Neural progenitor cell (in vitro differentiated cells): ENCODE measurements at regions not wholly inside any gene's neighbourhood (a gene's known extent, or its start where the extent isn't known, plus 50 kb on each side); places are given as distances from the start of the nearest gene placed in this dataset.

Experiments
- DNase-seq: peaks from one replicate; pipeline ENCODE4 v3.0.0-alpha.2; 2016; ENCODE audit warnings: low spot score
- H2AFZ ChIP-seq: fragments of 200-600 bp; sonication (generic); replicated peaks from 2 replicates; pipeline ENCODE4 v1.6.1; 2016; ENCODE audit warnings: antibody characterized with exemption
- H3F3A ChIP-seq: fragments of 200-600 bp; sonication (generic); 2 replicates; pipeline ENCODE4 v1.6.1; 2016; ENCODE audit warnings: antibody characterized with exemption, low read depth
- H3K27ac ChIP-seq: fragments of 200-600 bp; sonication (generic); 2 replicates; pipeline ENCODE4 v1.5.1; 2016; ENCODE audit warnings: mild to moderate bottlenecking
- H3K27me3 ChIP-seq: fragments of 200-600 bp; sonication (generic); 2 replicates; pipeline ENCODE4 v1.6.1; 2016; ENCODE audit warnings: mild to moderate bottlenecking, moderate library complexity
- H3K36me3 ChIP-seq: fragments of 200-600 bp; sonication (generic); 2 replicates; pipeline ENCODE4 v1.5.1; 2016
- H3K4me1 ChIP-seq: fragments of 200-600 bp; sonication (generic); 2 replicates; pipeline ENCODE4 v1.6.1; 2016; ENCODE audit warnings: mixed run types
- H3K4me2 ChIP-seq: fragments of 200-600 bp; sonication (generic); 2 replicates; pipeline ENCODE4 v1.6.1; 2016
- H3K4me3 ChIP-seq: fragments of 200-600 bp; sonication (generic); 2 replicates; pipeline ENCODE4 v1.5.1; 2016
- H3K79me2 ChIP-seq: fragments of 200-600 bp; sonication (generic); 2 replicates; pipeline ENCODE4 v1.6.1; 2016; ENCODE audit warnings: low read depth
- H3K9ac ChIP-seq: fragments of 200-600 bp; sonication (generic); 2 replicates; pipeline ENCODE4 v1.6.1; 2016
- H3K9me3 ChIP-seq: fragments of 200-600 bp; sonication (generic); 2 replicates; pipeline ENCODE4 v1.5.1; 2016; ENCODE audit warnings: low read depth
- H4K20me1 ChIP-seq: fragments of 200-600 bp; sonication (generic); 2 replicates; pipeline ENCODE4 v1.6.1; 2016; ENCODE audit warnings: low read depth
- H3K27ac Mint-ChIP-seq: 3 replicates; pipeline ENCODE4 v1.8.0; 2021; ENCODE audit warnings: mixed read lengths
- H3K27me3 Mint-ChIP-seq: 2 replicates; pipeline ENCODE4 v1.8.0; 2022; ENCODE audit warnings: low read depth, mild to moderate bottlenecking, inconsistent platforms, moderate library complexity, mixed read lengths; ENCODE audit not compliant: insufficient read depth
- H3K36me3 Mint-ChIP-seq: 3 replicates; pipeline ENCODE4 v1.8.0; 2021; ENCODE audit warnings: mixed read lengths
- H3K4me1 Mint-ChIP-seq: 3 replicates; pipeline ENCODE4 v1.8.0; 2021; ENCODE audit warnings: mixed read lengths
- H3K4me3 Mint-ChIP-seq: 3 replicates; pipeline ENCODE4 v1.8.0; 2021; ENCODE audit warnings: mild to moderate bottlenecking, moderate library complexity, mixed read lengths
- H3K9me3 Mint-ChIP-seq: 3 replicates; pipeline ENCODE4 v1.8.0; 2020; ENCODE audit warnings: mixed read lengths
- CTCF ChIP-seq: fragments of 200-600 bp; sonication (generic); IDR thresholded peaks from 2 replicates; pipeline ENCODE4 v1.5.1; 2017; ENCODE audit warnings: antibody characterized with exemption, mild to moderate bottlenecking
- EZH2 ChIP-seq: fragments of 200-600 bp; sonication (generic); IDR thresholded peaks from 2 replicates; pipeline ENCODE4 v1.6.1; 2017; ENCODE audit warnings: antibody characterized with exemption, mild to moderate bottlenecking, moderate library complexity
- EZH2phosphoT487 ChIP-seq: fragments of 200-600 bp; sonication (generic); IDR thresholded peaks from 2 replicates; pipeline ENCODE4 v1.6.1; 2017; ENCODE audit warnings: antibody characterized with exemption

GRCh38 chr20:6887966-6888365 lies 120.5 kb downstream of the BMP2 start:
- peak overlapping the region; percentile 45 for H3K4me2 ChIP-seq
- no peak overlapping the region for H3K27ac ChIP-seq
- Mint-ChIP-seq H3K4me3 (no peak overlapping the region), H3K27ac (no peak overlapping the region), H3K9me3 (no peaks in the 10 kb centered on the region), H3K36me3 (no peaks in the 10 kb centered on the region), H3K4me1 (peaks cover 23% of the 10 kb centered on the region), H3K27me3 (peaks cover 7% of the 10 kb centered on the region)
- no peak for DNase-seq
- H3K27me3 ChIP-seq: no peaks in the 10 kb centered on the region
- H3K4me3 ChIP-seq: no peak overlapping the region
- H3F3A ChIP-seq: peaks cover 19% of the 10 kb centered on the region
- no peak overlapping the region for H3K9ac ChIP-seq
- no peaks in the 10 kb centered on the region for H3K9me3 ChIP-seq
- no peaks in the 10 kb centered on the region for H3K36me3 ChIP-seq
- TF ChIP-seq EZH2phosphoT487 (no peak), EZH2 (no peak), CTCF (no peak)
- no peaks in the 10 kb centered on the region for H3K79me2 ChIP-seq
- H4K20me1 ChIP-seq: no peaks in the 10 kb centered on the region
- H3K4me1 ChIP-seq: peaks cover 27% of the 10 kb centered on the region
- H2AFZ ChIP-seq: peak overlapping the region; percentile 67

GRCh38 chr20:6888736-6889395 lies 121.4 kb downstream of the BMP2 start:
- H3K27ac Mint-ChIP-seq: no peak overlapping the region
- H3K27me3 ChIP-seq: no peaks in the 10 kb centered on the region
- TF ChIP-seq EZH2: no peak
- no peak for TF ChIP-seq CTCF
- TF ChIP-seq EZH2phosphoT487: no peak
- DNase-seq: no peak
- no peaks in the 10 kb centered on the region for H3K9me3 Mint-ChIP-seq
- no peak overlapping the region for H3K4me3 ChIP-seq
- no peaks in the 10 kb centered on the region for H4K20me1 ChIP-seq
- H3K27me3 Mint-ChIP-seq: peaks cover 7% of the 10 kb centered on the region
- H3F3A ChIP-seq: peaks cover 19% of the 10 kb centered on the region
- H3K9me3 ChIP-seq: no peaks in the 10 kb centered on the region
- H3K79me2 ChIP-seq: no peaks in the 10 kb centered on the region
- H2AFZ ChIP-seq: no peak overlapping the region
- H3K36me3 Mint-ChIP-seq: no peaks in the 10 kb centered on the region
- H3K27ac ChIP-seq: no peak overlapping the region
- no peak overlapping the region for H3K9ac ChIP-seq
- no peak overlapping the region for H3K4me2 ChIP-seq
- no peaks in the 10 kb centered on the region for H3K36me3 ChIP-seq
- peaks cover 30% of the 10 kb centered on the region for H3K4me1 ChIP-seq
- peaks cover 23% of the 10 kb centered on the region for H3K4me1 Mint-ChIP-seq
- no peak overlapping the region for H3K4me3 Mint-ChIP-seq

GRCh38 chr20:6892724-6893123 lies 125.2 kb downstream of the BMP2 start:
- H3K27ac ChIP-seq: no peak overlapping the region
- TF ChIP-seq EZH2 (no peak), CTCF (no peak), EZH2phosphoT487 (no peak)
- Mint-ChIP-seq H3K36me3 (no peaks in the 10 kb centered on the region), H3K27me3 (peaks cover 5% of the 10 kb centered on the region), H3K4me3 (no peak overlapping the region), H3K4me1 (peaks cover 10% of the 10 kb centered on the region), H3K27ac (no peak overlapping the region), H3K9me3 (no peaks in the 10 kb centered on the region)
- H3K36me3 ChIP-seq: no peaks in the 10 kb centered on the region
- no peak overlapping the region for H3K9ac ChIP-seq
- H3K4me3 ChIP-seq: no peak overlapping the region
- H3K9me3 ChIP-seq: no peaks in the 10 kb centered on the region
- no peak for DNase-seq
- no peak overlapping the region for H3K4me2 ChIP-seq
- H3F3A ChIP-seq: no peaks in the 10 kb centered on the region
- H3K79me2 ChIP-seq: no peaks in the 10 kb centered on the region
- no peaks in the 10 kb centered on the region for H3K27me3 ChIP-seq
- peaks cover 27% of the 10 kb centered on the region for H3K4me1 ChIP-seq
- no peaks in the 10 kb centered on the region for H4K20me1 ChIP-seq
- H2AFZ ChIP-seq: no peak overlapping the region
